Daoy (cell line): ENCODE measurements at regions not wholly inside any gene's neighbourhood (a gene's known extent, or its start where the extent isn't known, plus 50 kb on each side); places are given as distances from the start of the nearest gene placed in this dataset.
"Not testable (repeated sequence)": the region's sequence is repeated elsewhere in the genome, so short reads cannot be mapped to it uniquely, and the experiment has no call there.

Experiments
- DNase-seq: peaks from one replicate; pipeline ENCODE4 v3.0.0-alpha.2; 2015; ENCODE audit warnings: low read depth

DNA sequence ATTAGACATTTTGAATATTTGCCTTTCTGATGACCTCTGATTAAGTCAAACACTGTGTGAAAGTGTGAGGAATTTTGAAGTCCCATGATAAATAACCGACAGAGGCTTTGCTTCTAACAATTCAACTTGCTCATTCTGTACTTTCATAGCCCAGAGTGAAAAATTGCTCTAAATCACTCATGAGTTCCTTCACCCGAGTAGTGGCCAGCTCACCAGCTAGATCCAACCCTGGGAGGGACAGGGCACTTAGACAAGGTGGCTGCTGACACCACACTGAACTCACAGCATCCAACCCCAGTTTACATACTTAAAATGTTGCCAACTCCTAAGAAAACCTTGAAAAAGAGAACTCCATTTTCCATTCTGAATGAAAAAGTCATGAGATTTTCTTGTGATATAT is 80.0 kb upstream of the LYZL1 start:
- no peak for DNase-seq

- no peak for DNase-seq
Observed at GRCh38 chr10:29209830-29210229, 79.0 kb upstream of the LYZL1 start.

- DNase-seq: no peak
Observed at GRCh38 chr10:29210266-29210868, 78.5 kb upstream of the LYZL1 start.

DNA sequence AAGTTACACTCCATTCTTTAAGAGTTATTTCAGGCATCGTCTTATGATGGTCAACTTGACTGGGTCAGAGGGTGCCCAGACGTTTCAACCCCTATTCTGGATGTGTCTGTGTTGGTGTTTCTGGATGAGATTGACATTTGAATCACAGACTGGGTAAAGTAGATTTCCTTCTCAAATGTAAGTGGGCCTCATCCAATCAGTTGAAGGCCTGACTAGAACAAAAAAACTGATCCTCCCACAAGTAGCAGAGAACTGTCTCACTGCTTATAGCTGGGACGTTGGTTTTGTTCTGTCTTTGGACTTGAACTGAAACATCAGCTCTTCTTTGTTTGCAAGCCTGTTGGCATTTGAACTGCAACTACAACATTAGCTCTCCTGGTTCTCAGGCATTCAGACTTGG is 76.3 kb upstream of the LYZL1 start:
- DNase-seq: no peak

DNA sequence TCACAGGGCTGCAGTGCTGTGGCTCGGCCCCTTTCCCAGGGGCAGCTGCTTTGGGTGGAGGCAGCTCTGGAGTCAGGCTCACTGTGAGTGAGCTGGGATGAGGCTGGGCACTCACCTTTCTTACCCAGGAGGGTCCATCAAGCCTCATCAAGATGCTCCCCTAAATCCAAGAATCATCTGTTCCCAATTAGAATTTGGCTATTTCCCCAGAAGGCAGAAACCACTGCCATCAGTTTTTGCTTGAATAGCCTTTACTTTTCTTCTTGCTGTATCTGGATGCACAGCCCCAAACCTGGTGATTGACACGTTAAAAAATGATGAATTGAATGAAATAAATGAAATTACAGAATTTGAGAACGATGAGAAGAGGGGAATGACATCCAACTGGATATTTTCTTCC is 74.3 kb upstream of the LYZL1 start:
- no peak for DNase-seq

GRCh38 chr10:29217292-29217738 is 71.6 kb upstream of the LYZL1 start:
- no peak for DNase-seq

GRCh38 chr10:29223326-29223725 is 65.5 kb upstream of the LYZL1 start:
- no peak for DNase-seq

DNA sequence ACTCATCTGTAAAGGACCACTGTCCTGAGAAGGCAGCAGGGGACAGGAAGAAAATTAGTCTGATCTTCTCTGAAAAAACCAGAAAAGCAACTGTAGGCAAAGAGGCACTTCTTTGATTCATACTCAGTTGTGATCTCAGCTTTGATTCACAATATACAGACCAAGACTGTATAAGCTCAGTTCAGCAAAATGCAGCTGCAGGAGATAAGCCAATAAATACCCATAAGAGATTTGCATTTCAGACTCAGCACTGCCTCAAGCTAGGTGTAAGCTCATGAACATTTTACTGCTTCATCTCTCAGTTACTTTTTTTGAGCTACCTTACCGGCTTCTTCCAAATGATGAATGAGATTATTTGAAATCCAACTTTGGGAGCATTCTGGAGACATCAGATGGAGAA is 64.2 kb upstream of the LYZL1 start:
- no peak for DNase-seq

DNA sequence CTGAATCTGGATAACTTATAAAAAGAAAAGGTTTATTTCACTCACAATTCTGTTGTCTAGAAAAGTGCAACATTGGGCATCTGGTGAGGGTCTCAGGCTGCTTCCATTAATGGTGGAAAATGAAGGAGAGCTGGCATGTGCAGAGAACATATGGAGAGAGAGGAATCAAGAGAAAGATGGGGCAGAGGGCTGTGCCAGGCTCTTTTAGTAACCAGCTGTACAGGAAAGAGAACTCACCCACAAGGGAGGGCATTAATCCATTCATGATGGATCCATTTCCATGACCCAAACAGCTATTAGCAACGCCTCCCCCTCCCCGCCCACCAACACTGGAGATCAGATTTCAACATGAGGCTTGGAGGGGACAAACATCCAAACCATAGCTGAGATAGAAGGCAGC is 61.7 kb upstream of the LYZL1 start:
- no peak for DNase-seq

DNA sequence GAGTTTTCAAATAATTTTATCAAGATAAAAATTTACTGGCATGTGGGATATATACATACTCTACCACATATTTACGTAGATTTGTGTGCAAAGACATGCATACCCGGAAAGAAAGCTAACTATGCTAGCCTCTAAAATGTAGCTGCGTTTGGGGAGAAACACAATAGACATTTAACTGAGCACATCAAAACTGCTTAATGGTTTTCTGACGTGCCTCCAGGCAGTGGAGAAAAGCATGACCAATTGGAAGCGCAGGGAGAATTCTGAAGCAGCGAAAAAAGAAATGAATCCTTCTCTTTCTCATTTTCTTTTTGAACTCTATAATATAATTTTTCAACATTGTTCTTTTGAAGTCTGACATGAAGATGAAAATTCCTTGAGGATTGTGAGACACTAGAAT is 60.3 kb upstream of the LYZL1 start:
- DNase-seq: no peak

DNA sequence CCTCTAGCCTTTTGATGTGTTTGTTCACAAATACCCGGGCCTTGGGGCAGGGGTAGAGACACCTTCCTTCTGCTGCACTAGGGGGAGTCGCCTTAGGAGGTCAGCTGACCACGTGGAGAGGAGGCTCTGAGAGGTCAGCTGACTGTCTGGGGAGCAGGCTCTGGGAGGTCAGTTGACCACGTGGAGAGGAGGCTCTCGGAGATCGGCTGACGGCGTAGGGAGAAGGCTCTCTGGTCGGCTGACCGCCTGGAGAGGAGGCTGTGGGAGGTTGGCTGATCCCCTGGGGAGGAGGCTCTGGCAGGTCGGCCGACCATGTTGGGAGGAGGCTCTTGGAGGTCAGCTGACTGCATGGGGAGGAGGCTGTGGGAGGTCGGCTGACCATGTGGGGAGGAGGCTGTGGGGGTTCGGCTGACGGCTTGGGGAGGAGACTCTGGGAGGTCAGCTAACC is 59.6 kb upstream of the LYZL1 start:
- DNase-seq: no peak

- DNase-seq: not testable (repeated sequence)
Observed at GRCh38 chr10:29236910-29237309, 52.0 kb upstream of the LYZL1 start.

GRCh38 chr10:29237786-29238185 is 51.1 kb upstream of the LYZL1 start:
- no peak for DNase-seq

GRCh38 chr10:29238523-29239135 is 50.2 kb upstream of the LYZL1 start:
- DNase-seq: no peak
